ENCODE measurements at regions not wholly inside any gene's neighbourhood (a gene's known extent, or its start where the extent isn't known, plus 50 kb on each side); places are given as distances from the start of the nearest gene placed in this dataset.

DNA sequence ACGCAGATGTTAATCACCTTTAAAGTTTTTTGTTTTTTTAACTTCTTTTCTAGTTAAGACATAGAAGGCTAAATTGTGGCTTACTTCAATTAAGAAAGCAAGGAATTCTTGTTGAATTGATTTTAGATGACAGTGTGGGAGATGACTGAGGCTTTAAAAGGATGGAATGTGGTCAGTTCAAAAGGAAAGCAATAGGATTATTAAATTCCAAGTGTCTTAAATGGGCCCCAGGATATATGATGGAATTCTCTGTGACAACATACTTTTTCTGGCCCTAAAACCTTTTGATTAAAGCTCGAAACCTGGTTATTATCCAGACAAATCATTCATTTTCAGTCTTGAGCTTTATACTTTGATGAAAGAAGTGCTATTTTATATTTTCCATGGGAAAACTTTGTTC, 179.0 kb upstream of the TMEFF2 start:
- Histone ChIP-seq H4K20me1 (ENCODE audit: low read length) (no peaks in the 10 kb centered on the region), H3K27me3 (ENCODE audit: low read length) (peaks cover 3% of the 10 kb centered on the region; the same call in 1 of the 2 replicates), H3K36me3 (ENCODE audit: low read depth, low read length) (no peaks in the 10 kb centered on the region), H3F3A (ENCODE audit: low read length, unreplicated experiment) (no peaks in the 10 kb centered on the region), H3K27ac (ENCODE audit: low read length) (no peak overlapping the region), H2AFZ (ENCODE audit: low read length) (no peak overlapping the region), H3K4me1 (ENCODE audit: insufficient read depth, low read length) (no peaks in the 10 kb centered on the region), H3K9me3 (ENCODE audit: low read length) (no peaks in the 10 kb centered on the region), H3K4me2 (ENCODE audit: low read length) (no peak overlapping the region), H3K4me3 (ENCODE audit: low read length) (no peak overlapping the region), H3K9me2 (replicated peaks; ENCODE audit: low read length) (no peaks in the 10 kb centered on the region), H3K9ac (ENCODE audit: low read length) (no peak overlapping the region), H3K79me2 (ENCODE audit: low read length) (no peaks in the 10 kb centered on the region)
- ChIA-PET POLR2A (ENCODE audit: unreplicated experiment) (no interaction called here), CTCF (no interaction called here)
- TF ChIP-seq, protein P1, sequence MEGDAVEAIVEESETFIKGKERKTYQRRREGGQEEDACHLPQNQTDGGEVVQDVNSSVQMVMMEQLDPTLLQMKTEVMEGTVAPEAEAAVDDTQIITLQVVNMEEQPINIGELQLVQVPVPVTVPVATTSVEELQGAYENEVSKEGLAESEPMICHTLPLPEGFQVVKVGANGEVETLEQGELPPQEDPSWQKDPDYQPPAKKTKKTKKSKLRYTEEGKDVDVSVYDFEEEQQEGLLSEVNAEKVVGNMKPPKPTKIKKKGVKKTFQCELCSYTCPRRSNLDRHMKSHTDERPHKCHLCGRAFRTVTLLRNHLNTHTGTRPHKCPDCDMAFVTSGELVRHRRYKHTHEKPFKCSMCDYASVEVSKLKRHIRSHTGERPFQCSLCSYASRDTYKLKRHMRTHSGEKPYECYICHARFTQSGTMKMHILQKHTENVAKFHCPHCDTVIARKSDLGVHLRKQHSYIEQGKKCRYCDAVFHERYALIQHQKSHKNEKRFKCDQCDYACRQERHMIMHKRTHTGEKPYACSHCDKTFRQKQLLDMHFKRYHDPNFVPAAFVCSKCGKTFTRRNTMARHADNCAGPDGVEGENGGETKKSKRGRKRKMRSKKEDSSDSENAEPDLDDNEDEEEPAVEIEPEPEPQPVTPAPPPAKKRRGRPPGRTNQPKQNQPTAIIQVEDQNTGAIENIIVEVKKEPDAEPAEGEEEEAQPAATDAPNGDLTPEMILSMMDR (conservative IDR thresholded peaks at IDR 0.05; ENCODE audit: low read depth, low read length) = no peak
- TF ChIP-seq EZH2phosphoT487 (IDR thresholded peaks at IDR 0.05; ENCODE audit: borderline replicate concordance, low read length) (no peak), EZH2 (IDR thresholded peaks at IDR 0.05; ENCODE audit: low read length, unreplicated experiment) (no peak)
- DNase-seq = no peak
- intact Hi-C loops (cut with micrococcal nuclease) = no loop called here
- no peak for ATAC-seq
- no TSS peak for BruUV-seq (replicated peaks)

DNA sequence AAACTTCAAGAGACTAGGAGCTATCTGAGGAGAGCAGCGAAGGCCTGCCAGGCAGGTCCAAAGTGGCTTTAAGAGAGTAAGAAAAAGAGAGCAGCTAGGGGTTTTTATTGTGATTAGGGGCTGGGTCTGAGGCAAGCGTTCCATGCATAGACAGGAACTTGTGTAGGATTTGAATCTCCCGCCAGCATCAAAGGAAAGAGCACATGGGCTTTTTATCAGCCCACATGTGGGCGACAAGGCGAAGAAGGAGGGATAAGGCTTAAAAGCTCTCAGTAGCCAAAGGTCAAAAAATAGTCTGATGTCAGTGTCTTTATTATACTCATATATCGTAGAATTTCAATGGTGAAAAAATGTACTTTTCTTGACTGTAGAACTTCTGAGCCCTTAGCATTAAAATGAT, 178.5 kb upstream of the TMEFF2 start:
- Histone ChIP-seq H3K4me3 (ENCODE audit: low read length) (no peak overlapping the region), H3K9me3 (ENCODE audit: low read length) (no peaks in the 10 kb centered on the region), H3K36me3 (ENCODE audit: low read depth, low read length) (no peaks in the 10 kb centered on the region), H3K27me3 (ENCODE audit: low read length) (peaks cover 3% of the 10 kb centered on the region; the same call in 1 of the 2 replicates), H4K20me1 (ENCODE audit: low read length) (no peaks in the 10 kb centered on the region), H3K4me1 (ENCODE audit: insufficient read depth, low read length) (no peaks in the 10 kb centered on the region), H2AFZ (ENCODE audit: low read length) (no peak overlapping the region), H3F3A (ENCODE audit: low read length, unreplicated experiment) (no peaks in the 10 kb centered on the region), H3K4me2 (ENCODE audit: low read length) (no peak overlapping the region), H3K9me2 (replicated peaks; ENCODE audit: low read length) (no peaks in the 10 kb centered on the region), H3K9ac (ENCODE audit: low read length) (no peak overlapping the region), H3K79me2 (ENCODE audit: low read length) (no peaks in the 10 kb centered on the region), H3K27ac (ENCODE audit: low read length) (no peak overlapping the region)
- no peak for TF ChIP-seq EZH2 (IDR thresholded peaks at IDR 0.05; ENCODE audit: low read length, unreplicated experiment)
- TF ChIP-seq EZH2phosphoT487 (IDR thresholded peaks at IDR 0.05; ENCODE audit: borderline replicate concordance, low read length) = no peak
- TF ChIP-seq, protein P1 (conservative IDR thresholded peaks at IDR 0.05; ENCODE audit: low read depth, low read length) = no peak
- ATAC-seq (no peak), DNase-seq (no peak)
- intact Hi-C loops (cut with micrococcal nuclease) = no loop called here
- ChIA-PET POLR2A (ENCODE audit: unreplicated experiment) (no interaction called here), CTCF (no interaction called here)
- no TSS peak for BruUV-seq (replicated peaks)

DNA sequence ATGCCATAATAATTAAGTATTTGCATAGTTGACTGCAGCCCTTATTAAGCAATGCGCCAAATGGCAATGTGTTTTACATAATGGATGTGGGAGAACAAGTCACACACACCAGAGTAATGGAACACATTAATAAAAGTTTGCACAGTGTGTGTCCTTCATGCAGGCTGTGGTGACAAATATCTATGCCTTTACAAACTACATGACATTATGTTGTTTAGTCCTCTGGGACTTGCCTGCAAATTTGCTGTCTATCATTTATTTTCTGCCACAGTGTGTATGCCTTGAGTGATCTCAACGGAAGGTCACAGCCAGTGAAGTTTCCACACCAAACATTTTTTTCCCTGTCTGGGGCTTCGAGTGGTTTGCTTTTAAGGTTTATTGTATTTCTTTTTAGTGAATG, 175.2 kb upstream of the TMEFF2 start:
- TF ChIP-seq, protein P1 (conservative IDR thresholded peaks at IDR 0.05; ENCODE audit: low read depth, low read length) = no peak
- no peak for TF ChIP-seq EZH2phosphoT487 (IDR thresholded peaks at IDR 0.05; ENCODE audit: borderline replicate concordance, low read length)
- TF ChIP-seq EZH2 (IDR thresholded peaks at IDR 0.05; ENCODE audit: low read length, unreplicated experiment) = no peak
- Histone ChIP-seq H4K20me1 (ENCODE audit: low read length) (no peaks in the 10 kb centered on the region), H2AFZ (ENCODE audit: low read length) (no peak overlapping the region), H3F3A (ENCODE audit: low read length, unreplicated experiment) (no peaks in the 10 kb centered on the region), H3K9ac (ENCODE audit: low read length) (no peak overlapping the region), H3K36me3 (ENCODE audit: low read depth, low read length) (no peaks in the 10 kb centered on the region), H3K27me3 (ENCODE audit: low read length) (peaks cover 3% of the 10 kb centered on the region; the same call in 1 of the 2 replicates), H3K9me3 (ENCODE audit: low read length) (no peaks in the 10 kb centered on the region), H3K27ac (ENCODE audit: low read length) (no peak overlapping the region), H3K4me1 (ENCODE audit: insufficient read depth, low read length) (no peaks in the 10 kb centered on the region), H3K4me2 (ENCODE audit: low read length) (no peak overlapping the region), H3K9me2 (replicated peaks; ENCODE audit: low read length) (no peaks in the 10 kb centered on the region), H3K79me2 (ENCODE audit: low read length) (no peaks in the 10 kb centered on the region), H3K4me3 (ENCODE audit: low read length) (no peak overlapping the region)
- intact Hi-C loops (cut with micrococcal nuclease) = no loop called here
- no peak for DNase-seq
- ChIA-PET CTCF (no interaction called here), POLR2A (ENCODE audit: unreplicated experiment) (no interaction called here)
- no TSS peak for BruUV-seq (replicated peaks)
- no peak for ATAC-seq
